ENCODE measurements at regions not wholly inside any gene's neighbourhood (a gene's known extent, or its start where the extent isn't known, plus 50 kb on each side); places are given as distances from the start of the nearest gene placed in this dataset.

- Histone ChIP-seq H3K27ac (no peak overlapping the region), H3K4me3 (no peak overlapping the region), H3K9me3 (no peaks in the 10 kb centered on the region), H3K4me2 (no peak overlapping the region), H3K4me1 (no peaks in the 10 kb centered on the region)
- no peak for DNase-seq (ENCODE audit: low read depth in 1 of 2, low spot score in 1 of 2)
- no peak for TF ChIP-seq CEBPB (IDR thresholded peaks at IDR 0.05)
- CTCF ChIA-PET, result no interaction called here
- 28% methylated on average over 11 of the region's 11 CpGs for WGBS (ENCODE audit: missing lambda C conversion rate)
- no peak for ATAC-seq
- FAIRE-seq, result no peak
- POLR2A ChIA-PET, result no interaction called here
Observed at GRCh38 chr6:156174031-156174890, 602.9 kb upstream of the ARID1B start.

DNA sequence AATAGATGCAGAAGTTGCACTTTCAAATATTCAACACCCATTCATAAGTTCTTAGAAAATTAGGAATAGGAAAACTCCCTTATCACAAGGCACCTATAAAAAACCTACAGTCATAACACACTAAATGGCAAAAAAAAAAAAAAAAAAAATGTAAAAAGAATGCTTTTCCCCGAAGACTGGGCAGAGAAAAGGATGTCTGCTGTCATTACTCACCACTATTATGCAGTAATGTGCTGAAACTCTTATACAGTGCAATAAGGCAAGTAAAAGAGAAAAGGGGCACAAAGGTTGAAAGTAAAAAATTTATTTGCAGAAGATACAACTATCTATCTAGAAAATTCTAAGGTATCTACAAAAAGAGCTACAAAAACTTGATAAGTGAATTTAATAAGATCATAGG, 607.8 kb upstream of the ARID1B start:
- Histone ChIP-seq H3K4me3 (no peak overlapping the region), H3K9me3 (no peaks in the 10 kb centered on the region), H3K4me2 (no peak overlapping the region), H3K27ac (no peak overlapping the region), H3K4me1 (no peaks in the 10 kb centered on the region)
- FAIRE-seq (no peak), ATAC-seq (no peak), DNase-seq (ENCODE audit: low read depth in 1 of 2, low spot score in 1 of 2) (no peak)
- no peak for TF ChIP-seq ZSCAN20 (CRISPR knock-in tag; IDR thresholded peaks at IDR 0.05)
- no peak for TF ChIP-seq RFX5 (IDR thresholded peaks at IDR 0.05)
- TF ChIP-seq MAX (IDR thresholded peaks at IDR 0.05), result no peak
- no peak for TF ChIP-seq FOSB (CRISPR knock-in tag; IDR thresholded peaks at IDR 0.05)
- TF ChIP-seq FOSL2 (IDR thresholded peaks at IDR 0.05), result no peak
- TF ChIP-seq FOSL2 (CRISPR knock-in tag; IDR thresholded peaks at IDR 0.05), result no peak
- TF ChIP-seq HOXB13 (CRISPR knock-in tag; IDR thresholded peaks at IDR 0.05; ENCODE audit: low read depth), result no peak
- 6% methylated on average over 1 of the region's 1 CpG for WGBS (ENCODE audit: missing lambda C conversion rate)
- CTCF ChIA-PET, result no interaction called here
- POLR2A ChIA-PET, result no interaction called here

DNA sequence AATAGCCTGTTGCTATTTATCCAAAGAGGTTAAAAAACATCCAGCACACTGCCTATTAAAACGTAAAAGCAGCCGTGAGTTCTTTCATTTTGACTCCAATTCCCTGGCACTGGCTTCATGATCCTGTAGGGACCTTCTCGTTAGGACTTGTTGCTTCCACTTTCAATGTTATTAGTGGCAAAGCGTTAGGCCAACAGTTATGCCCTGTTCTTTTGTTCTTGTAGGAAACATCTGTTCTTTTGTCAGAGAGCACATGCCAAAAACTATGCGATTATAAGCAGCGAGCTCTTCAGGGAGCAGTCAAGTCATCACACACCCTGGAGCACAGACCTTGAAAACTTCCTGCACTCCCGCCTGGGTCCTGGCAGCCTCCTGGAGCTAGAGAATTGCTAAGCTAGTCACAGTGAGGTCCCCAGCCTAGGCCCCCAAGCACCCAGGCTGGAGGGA, 609.5 kb upstream of the ARID1B start:
- CTCF ChIA-PET, result interaction anchor here (1.1 kb wide), 1 partner anchor 22 kb away, joined by 3 read pairs; no protein-coding TSS in a partner anchor

DNA sequence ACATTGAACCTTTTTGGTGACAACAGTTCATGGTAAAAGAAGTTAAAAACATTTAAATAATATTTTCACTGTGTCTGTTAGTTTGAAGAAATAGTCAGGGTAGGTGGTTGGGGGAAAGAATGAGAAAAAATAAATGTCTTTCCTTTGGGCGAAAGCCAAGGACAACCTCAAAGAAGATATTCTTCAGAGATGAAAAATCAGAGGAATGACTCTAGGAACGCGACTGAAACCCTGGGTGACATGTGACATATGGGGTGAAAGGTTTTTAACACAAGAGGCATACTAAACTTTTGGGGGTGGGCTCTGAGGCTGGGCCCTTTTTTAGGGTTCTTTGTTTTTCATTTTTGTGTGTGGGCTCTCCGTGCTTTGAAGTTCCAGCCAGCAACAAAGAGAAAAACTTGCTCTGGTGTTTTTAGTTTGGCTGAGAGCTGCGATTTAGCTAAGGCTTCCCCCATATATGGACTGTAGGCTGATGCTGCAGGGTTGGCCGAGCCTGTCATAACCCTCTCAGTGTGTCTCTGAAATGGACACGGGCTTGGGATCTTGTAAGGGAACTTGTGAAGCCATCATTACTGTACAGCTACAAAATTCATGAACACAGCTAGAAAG, 610.1 kb upstream of the ARID1B start:
- FAIRE-seq (no peak), DNase-seq (ENCODE audit: low read depth in 1 of 2, low spot score in 1 of 2) (no peak), ATAC-seq (no peak)
- no peak overlapping the region for H3K4me2 ChIP-seq
- H3K4me3 ChIP-seq, result no peak overlapping the region
- H3K27ac ChIP-seq, result no peak overlapping the region
- TF ChIP-seq POLR2A (IDR thresholded peaks at IDR 0.05; ENCODE audit: low read length) (no peak), ZSCAN20 (CRISPR knock-in tag; IDR thresholded peaks at IDR 0.05) (no peak), JUNB (IDR thresholded peaks at IDR 0.05) (no peak), KDM1A (IDR thresholded peaks at IDR 0.05; ENCODE audit: low read depth) (no peak), HOXB13 (CRISPR knock-in tag; IDR thresholded peaks at IDR 0.05; ENCODE audit: low read depth) (no peak), EHF (CRISPR knock-in tag; IDR thresholded peaks at IDR 0.05) (no peak), RCOR1 (IDR thresholded peaks at IDR 0.05; ENCODE audit: low read depth, low read length) (no peak), RAD21 (conservative IDR thresholded peaks at IDR 0.05 in 1 of 2, IDR thresholded peaks at IDR 0.05 in 1 of 2) (no peak)
- TF ChIP-seq, protein P1, sequence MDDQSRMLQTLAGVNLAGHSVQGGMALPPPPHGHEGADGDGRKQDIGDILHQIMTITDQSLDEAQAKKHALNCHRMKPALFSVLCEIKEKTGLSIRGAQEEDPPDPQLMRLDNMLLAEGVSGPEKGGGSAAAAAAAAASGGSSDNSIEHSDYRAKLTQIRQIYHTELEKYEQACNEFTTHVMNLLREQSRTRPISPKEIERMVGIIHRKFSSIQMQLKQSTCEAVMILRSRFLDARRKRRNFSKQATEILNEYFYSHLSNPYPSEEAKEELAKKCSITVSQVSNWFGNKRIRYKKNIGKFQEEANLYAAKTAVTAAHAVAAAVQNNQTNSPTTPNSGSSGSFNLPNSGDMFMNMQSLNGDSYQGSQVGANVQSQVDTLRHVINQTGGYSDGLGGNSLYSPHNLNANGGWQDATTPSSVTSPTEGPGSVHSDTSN (IDR thresholded peaks at IDR 0.05), result no peak
- CTCF ChIA-PET, result no interaction called here
- WGBS (ENCODE audit: missing lambda C conversion rate), result 50% methylated on average over 7 of the region's 7 CpGs
- no peaks in the 10 kb centered on the region for H3K9me3 ChIP-seq
- no peaks in the 10 kb centered on the region for H3K4me1 ChIP-seq
- POLR2A ChIA-PET, result no interaction called here

More for the DNA sequence above, 609.5 kb upstream of the ARID1B start:
- Histone ChIP-seq H3K9me3 (no peaks in the 10 kb centered on the region), H3K27ac (no peak overlapping the region), H3K4me2 (no peak overlapping the region), H3K4me1 (no peaks in the 10 kb centered on the region), H3K4me3 (no peak overlapping the region)
- DNase-seq (ENCODE audit: low read depth in 1 of 2, low spot score in 1 of 2) (no peak), FAIRE-seq (no peak), ATAC-seq (no peak)
- TF ChIP-seq CBX2 (IDR thresholded peaks at IDR 0.05; ENCODE audit: borderline replicate concordance, low read depth), result no peak
- no peak for TF ChIP-seq NR3C1 (IDR thresholded peaks at IDR 0.05)
- TF ChIP-seq FOXS1 (CRISPR knock-in tag; IDR thresholded peaks at IDR 0.05), result no peak
- no peak for TF ChIP-seq POLR2A (IDR thresholded peaks at IDR 0.05; ENCODE audit: low read length)
- TF ChIP-seq BHLHE40 (IDR thresholded peaks at IDR 0.05; ENCODE audit: low read depth, low read length), result no peak
- no peak for TF ChIP-seq TP53 (CRISPR knock-in tag; IDR thresholded peaks at IDR 0.05)
- no peak for TF ChIP-seq JUN (IDR thresholded peaks at IDR 0.05)
- TF ChIP-seq, protein P2, sequence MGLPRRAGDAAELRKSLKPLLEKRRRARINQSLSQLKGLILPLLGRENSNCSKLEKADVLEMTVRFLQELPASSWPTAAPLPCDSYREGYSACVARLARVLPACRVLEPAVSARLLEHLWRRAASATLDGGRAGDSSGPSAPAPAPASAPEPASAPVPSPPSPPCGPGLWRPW (IDR thresholded peaks at IDR 0.05), result no peak
- WGBS (ENCODE audit: missing lambda C conversion rate), result 55% methylated on average over 7 of the region's 7 CpGs
- POLR2A ChIA-PET, result no interaction called here

Data from A549 (cell line).